OCI-LY1 (cell line): ENCODE measurements at regions not wholly inside any gene's neighbourhood (a gene's known extent, or its start where the extent isn't known, plus 50 kb on each side); places are given as distances from the start of the nearest gene placed in this dataset.

Experiments
- H2AFZ ChIP-seq: fragments of 200-600 bp; sonication (generic), shearing (Covaris generic); 2 replicates; pipeline ENCODE4 v1.6.0; 2014; ENCODE audit warnings: antibody characterized with exemption, mild to moderate bottlenecking, low read length
- H3F3A ChIP-seq: fragments of 200-600 bp; sonication (generic), shearing (Covaris generic); 2 replicates; pipeline ENCODE4 v1.6.0; 2014; ENCODE audit warnings: mild to moderate bottlenecking, antibody characterized with exemption, low read length, moderate library complexity; ENCODE audit not compliant: insufficient read depth
- H3K27ac ChIP-seq: fragments of 200-600 bp; sonication (generic); 2 replicates; pipeline ENCODE4 v1.5.1; 2014; ENCODE audit warnings: low read length, mixed run types, mild to moderate bottlenecking, low read depth; ENCODE audit not compliant: poor library complexity, severe bottlenecking
- H3K27me3 ChIP-seq: fragments of 200-600 bp; sonication (generic); 2 replicates; pipeline ENCODE4 v1.6.0; 2014; ENCODE audit warnings: antibody characterized with exemption, mild to moderate bottlenecking, low read length, moderate library complexity; ENCODE audit not compliant: insufficient read depth
- H3K36me3 ChIP-seq: fragments of 200-600 bp; sonication (generic); 2 replicates; pipeline ENCODE4 v1.6.1; 2014; ENCODE audit warnings: mild to moderate bottlenecking, antibody characterized with exemption, low read length, moderate library complexity, mixed read lengths; ENCODE audit not compliant: insufficient read depth
- H3K4me1 ChIP-seq: fragments of 200-600 bp; sonication (generic); 2 replicates; pipeline ENCODE4 v1.5.1; 2014; ENCODE audit warnings: mild to moderate bottlenecking, low read length, moderate library complexity; ENCODE audit not compliant: insufficient read depth, severe bottlenecking
- H3K4me2 ChIP-seq: fragments of 200-600 bp; sonication (generic), shearing (Covaris generic); 2 replicates; pipeline ENCODE4 v1.6.1; 2014; ENCODE audit warnings: low read length
- H3K4me3 ChIP-seq: fragments of 200-600 bp; sonication (generic); 2 replicates; pipeline ENCODE4 v1.5.1; 2014; ENCODE audit warnings: low read length, low read depth, mild to moderate bottlenecking, mixed read lengths; ENCODE audit not compliant: poor library complexity, severe bottlenecking
- H3K79me2 ChIP-seq: fragments of 200-600 bp; shearing (Covaris generic); 2 replicates; pipeline ENCODE4 v1.6.1; 2016; ENCODE audit warnings: mixed run types, low read length, mixed read lengths; ENCODE audit not compliant: insufficient read depth
- H3K9ac ChIP-seq: fragments of 200-600 bp; sonication (generic), shearing (Covaris generic); 2 replicates; pipeline ENCODE4 v1.6.1; 2014; ENCODE audit warnings: mild to moderate bottlenecking, low read length, mixed read lengths
- H3K9me2 ChIP-seq: fragments of 200-600 bp; sonication (generic), shearing (Covaris generic); 2 replicates; pipeline ENCODE4 v1.6.1; 2014; ENCODE audit warnings: low read depth, mild to moderate bottlenecking, low read length, mixed read lengths
- H3K9me3 ChIP-seq: fragments of 200-600 bp; shearing (Covaris generic); 2 replicates; pipeline ENCODE4 v1.6.1; 2014; ENCODE audit warnings: low read length, mixed read lengths
- H4K20me1 ChIP-seq: fragments of 200-600 bp; sonication (generic), shearing (Covaris generic); 2 replicates; pipeline ENCODE4 v1.6.0; 2016; ENCODE audit warnings: mild to moderate bottlenecking, low read length; ENCODE audit not compliant: insufficient read depth
- EZH2 ChIP-seq: fragments of 200-600 bp; sonication (generic), shearing (Covaris generic); IDR thresholded peaks from 2 replicates; pipeline ENCODE4 v1.8.0; 2017; ENCODE audit warnings: borderline replicate concordance, mixed run types, mild to moderate bottlenecking, antibody characterized with exemption, low read length, moderate library complexity, mixed read lengths
- TF ChIP-seq, protein P1 (sequence below): fragments of 200-600 bp; sonication (generic), shearing (Covaris generic); IDR thresholded peaks from 2 replicates; pipeline ENCODE4 v1.5.1; 2017; ENCODE audit warnings: mild to moderate bottlenecking, antibody characterized with exemption, low read length, moderate library complexity, mixed read lengths

DNA sequence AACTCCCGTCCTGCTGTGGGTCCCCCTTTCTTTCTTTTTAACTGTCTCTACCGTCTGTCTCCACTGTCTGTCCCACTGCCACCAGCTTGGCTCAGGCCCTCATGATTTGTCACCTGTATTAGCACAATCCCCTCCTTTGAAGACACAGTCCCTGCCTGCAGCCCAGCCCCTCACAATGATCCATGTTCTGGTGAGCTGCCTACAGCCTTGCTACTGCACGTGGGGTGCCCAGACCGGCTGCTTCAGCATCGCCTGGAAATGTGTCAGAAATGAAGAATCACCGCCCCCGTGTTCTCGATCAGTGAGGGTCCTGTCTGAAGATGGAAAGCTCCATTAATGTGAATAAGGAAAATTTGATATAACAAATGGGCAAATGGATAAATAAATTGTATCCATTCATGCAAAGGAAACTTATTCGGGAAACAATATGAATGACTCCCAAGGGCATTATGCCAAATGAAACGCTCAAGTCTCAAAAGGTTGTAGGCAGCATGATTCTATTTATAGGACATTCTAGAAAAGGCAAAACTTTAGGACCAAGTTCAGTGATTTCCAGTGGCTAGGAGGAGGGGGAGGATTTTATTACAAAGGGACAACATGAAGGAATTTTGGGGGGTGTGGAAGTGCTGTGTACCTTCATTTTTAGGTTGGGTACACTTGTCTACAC, 59.4 kb upstream of the CD83 start:
- Histone ChIP-seq H3K27me3 (no peaks in the 10 kb centered on the region), H3K9me2 (no peaks in the 10 kb centered on the region), H3K4me1 (no peaks in the 10 kb centered on the region), H3K4me2 (no peak overlapping the region), H3K27ac (no peak overlapping the region), H2AFZ (no peak overlapping the region), H3K36me3 (no peaks in the 10 kb centered on the region), H3F3A (no peaks in the 10 kb centered on the region), H4K20me1 (no peaks in the 10 kb centered on the region), H3K79me2 (no peaks in the 10 kb centered on the region), H3K9ac (no peak overlapping the region), H3K9me3 (0 out of 2 replicates have a peak, but pooled peaks cover 3% of the 10 kb centered on the region), H3K4me3 (no peak overlapping the region)
- TF ChIP-seq, protein P1, sequence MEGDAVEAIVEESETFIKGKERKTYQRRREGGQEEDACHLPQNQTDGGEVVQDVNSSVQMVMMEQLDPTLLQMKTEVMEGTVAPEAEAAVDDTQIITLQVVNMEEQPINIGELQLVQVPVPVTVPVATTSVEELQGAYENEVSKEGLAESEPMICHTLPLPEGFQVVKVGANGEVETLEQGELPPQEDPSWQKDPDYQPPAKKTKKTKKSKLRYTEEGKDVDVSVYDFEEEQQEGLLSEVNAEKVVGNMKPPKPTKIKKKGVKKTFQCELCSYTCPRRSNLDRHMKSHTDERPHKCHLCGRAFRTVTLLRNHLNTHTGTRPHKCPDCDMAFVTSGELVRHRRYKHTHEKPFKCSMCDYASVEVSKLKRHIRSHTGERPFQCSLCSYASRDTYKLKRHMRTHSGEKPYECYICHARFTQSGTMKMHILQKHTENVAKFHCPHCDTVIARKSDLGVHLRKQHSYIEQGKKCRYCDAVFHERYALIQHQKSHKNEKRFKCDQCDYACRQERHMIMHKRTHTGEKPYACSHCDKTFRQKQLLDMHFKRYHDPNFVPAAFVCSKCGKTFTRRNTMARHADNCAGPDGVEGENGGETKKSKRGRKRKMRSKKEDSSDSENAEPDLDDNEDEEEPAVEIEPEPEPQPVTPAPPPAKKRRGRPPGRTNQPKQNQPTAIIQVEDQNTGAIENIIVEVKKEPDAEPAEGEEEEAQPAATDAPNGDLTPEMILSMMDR: no peak
- no peak for TF ChIP-seq EZH2

DNA sequence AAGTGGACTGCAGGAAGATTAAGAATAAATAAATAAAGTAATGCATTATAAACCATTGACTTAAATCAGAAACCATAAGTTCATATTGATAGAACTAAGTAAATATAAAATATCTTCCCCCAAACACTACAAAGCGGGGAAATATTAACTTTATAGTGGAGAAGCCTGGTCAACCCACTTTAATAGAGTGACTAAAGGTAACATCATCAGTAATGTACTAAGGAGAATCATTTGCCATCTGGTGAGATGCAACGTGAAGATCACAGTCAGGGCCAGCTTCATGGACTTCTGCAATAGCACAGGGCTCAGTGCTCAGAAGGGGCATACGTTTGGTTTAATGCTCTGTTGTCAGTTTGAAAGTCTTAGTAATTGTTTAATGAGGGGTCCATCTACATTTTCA, 58.8 kb upstream of the CD83 start:
- TF ChIP-seq, protein P1: no peak
- TF ChIP-seq EZH2: no peak
- Histone ChIP-seq H3K27me3 (no peaks in the 10 kb centered on the region), H3K36me3 (no peaks in the 10 kb centered on the region), H3K9me3 (0 out of 2 replicates have a peak, but pooled peaks cover 3% of the 10 kb centered on the region), H3K27ac (no peak overlapping the region), H4K20me1 (no peaks in the 10 kb centered on the region), H3K9ac (no peak overlapping the region), H3F3A (no peaks in the 10 kb centered on the region), H3K9me2 (no peaks in the 10 kb centered on the region), H3K4me1 (no peaks in the 10 kb centered on the region), H2AFZ (no peak overlapping the region), H3K4me3 (no peak overlapping the region), H3K79me2 (no peaks in the 10 kb centered on the region), H3K4me2 (no peak overlapping the region)

DNA sequence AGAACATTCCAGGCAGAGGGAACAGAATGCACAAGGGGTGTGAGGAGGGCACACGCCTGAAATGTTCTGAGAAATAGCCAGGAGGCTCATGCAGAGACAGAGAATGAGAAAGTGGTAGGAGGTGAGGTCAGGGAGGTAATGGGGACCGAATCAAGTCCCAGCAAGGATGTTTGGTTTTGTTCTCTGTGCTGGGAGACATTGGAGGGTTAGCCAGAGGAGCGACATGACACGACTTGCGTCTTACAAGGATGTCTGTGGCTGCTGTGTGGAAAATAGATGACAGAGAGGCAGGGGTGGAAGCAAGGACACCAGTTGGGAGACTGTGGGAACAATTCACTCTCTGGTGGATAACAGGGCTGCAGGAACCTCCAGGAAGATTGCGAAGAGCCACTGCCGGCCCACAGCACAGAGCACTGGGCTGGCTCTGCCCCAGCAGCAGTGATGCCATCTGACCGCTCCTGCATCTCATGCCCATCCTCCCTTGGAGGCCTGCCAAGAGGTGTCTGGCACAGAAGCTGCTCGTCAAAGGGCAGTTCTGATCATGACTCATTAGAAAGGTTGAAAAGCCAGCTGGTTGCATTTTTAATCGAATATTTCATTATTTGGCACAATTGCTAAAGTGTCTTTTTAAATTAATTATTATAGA, 57.7 kb upstream of the CD83 start:
- H3K9ac ChIP-seq: no peak overlapping the region
- 0 out of 2 replicates have a peak, but pooled peaks cover 3% of the 10 kb centered on the region for H3K9me3 ChIP-seq
- TF ChIP-seq, protein P1: no peak
- no peak for TF ChIP-seq EZH2
- no peaks in the 10 kb centered on the region for H3K79me2 ChIP-seq
- H3K4me2 ChIP-seq: no peak overlapping the region
- H3K9me2 ChIP-seq: no peaks in the 10 kb centered on the region
- H2AFZ ChIP-seq: no peak overlapping the region
- H3K27me3 ChIP-seq: no peaks in the 10 kb centered on the region
- no peaks in the 10 kb centered on the region for H3F3A ChIP-seq
- no peak overlapping the region for H3K4me3 ChIP-seq
- H3K4me1 ChIP-seq: no peaks in the 10 kb centered on the region
- no peaks in the 10 kb centered on the region for H3K36me3 ChIP-seq
- no peaks in the 10 kb centered on the region for H4K20me1 ChIP-seq
- H3K27ac ChIP-seq: no peak overlapping the region
